Erythroblast (primary cell): ENCODE measurements at regions not wholly inside any gene's neighbourhood (a gene's known extent, or its start where the extent isn't known, plus 50 kb on each side); places are given as distances from the start of the nearest gene placed in this dataset.

Source experiments
- GATA1 ChIP-seq: IDR thresholded peaks from 2 replicates; pipeline ENCODE4 v1.6.1; 2011; ENCODE audit warnings: low read depth, mild to moderate bottlenecking, control low read depth, low read length, moderate library complexity
- POLR2A ChIP-seq: IDR thresholded peaks from 2 replicates; pipeline ENCODE4 v1.6.1; 2011; ENCODE audit warnings: mild to moderate bottlenecking, low read length

DNA sequence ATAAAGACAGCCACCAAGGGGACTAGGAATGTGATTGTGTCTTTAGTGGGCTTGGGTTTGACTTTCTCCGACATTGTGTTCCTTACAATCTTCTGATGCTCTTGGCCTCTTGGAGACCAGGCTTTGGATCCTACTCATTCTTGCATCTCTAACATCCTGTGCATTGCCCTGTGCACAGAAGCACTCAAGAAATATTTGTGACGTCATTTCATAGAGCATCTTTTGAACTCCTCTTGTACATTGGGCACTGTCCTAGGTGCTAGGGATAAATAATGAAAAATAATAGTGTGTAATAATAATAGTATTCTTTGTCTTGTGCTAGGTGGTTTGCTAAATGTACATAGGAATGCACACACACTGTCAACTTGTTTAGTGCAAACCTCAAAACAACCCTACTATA lies 108.8 kb upstream of the LHX5 start:
- TF ChIP-seq POLR2A (no peak), GATA1 (no peak)
